CD14-positive monocyte (primary cell): ENCODE measurements at regions not wholly inside any gene's neighbourhood (a gene's known extent, or its start where the extent isn't known, plus 50 kb on each side); places are given as distances from the start of the nearest gene placed in this dataset.

ENCODE experiments used
- DNase-seq, 3 donors: peaks; one replicate each; pipeline ENCODE4 v3.0.0-alpha.2; 2011 to 2022
- H2AFZ ChIP-seq: 2 replicates; pipeline ENCODE4 v1.6.0; 2012; ENCODE audit warnings: mild to moderate bottlenecking, low read depth, low read length, inconsistent platforms; ENCODE audit not compliant: insufficient read depth, poor library complexity, severe bottlenecking
- H3K27ac ChIP-seq, 2 donors: 1 replicate in 1 of 2; 2 replicates in 1 of 2; pipeline ENCODE4 v1.5.1; 2012 to 2013; ENCODE audit warnings: low read length in 2 of 2, control low read depth in 1 of 2, inconsistent platforms in 1 of 2, low read depth in 1 of 2, mild to moderate bottlenecking in 1 of 2
- H3K27me3 ChIP-seq, 2 donors: one replicate each; pipeline versions ENCODE4 v1.6.0 to v1.6.1; 2011 to 2013; ENCODE audit warnings: low read length in 2 of 2; ENCODE audit not compliant: control insufficient read depth in 2 of 2, insufficient read depth in 2 of 2
- H3K36me3 ChIP-seq, 2 donors: replicated peaks in 1 of 2; 1 replicate in 1 of 2; 2 replicates in 1 of 2; pipeline versions ENCODE4 v1.5.1 to v1.6.1; 2012 to 2013; ENCODE audit warnings: low read length in 2 of 2, control low read depth in 1 of 2, inconsistent platforms in 1 of 2, mild to moderate bottlenecking in 1 of 2; ENCODE audit not compliant: insufficient read depth in 2 of 2, control insufficient read depth in 1 of 2
- H3K4me1 ChIP-seq, 2 donors: 1 replicate in 1 of 2; 2 replicates in 1 of 2; pipeline versions ENCODE4 v1.5.1 to v1.6.1; 2012 to 2013; ENCODE audit warnings: low read length in 2 of 2, control low read depth in 1 of 2, inconsistent platforms in 1 of 2, mild to moderate bottlenecking in 1 of 2, moderate library complexity in 1 of 2; ENCODE audit not compliant: insufficient read depth in 2 of 2, control insufficient read depth in 1 of 2
- H3K4me2 ChIP-seq: replicated peaks from 2 replicates; pipeline ENCODE3; 2012; ENCODE audit warnings: low read length, moderate library complexity, mild to moderate bottlenecking; ENCODE audit not compliant: poor library complexity, severe bottlenecking; ENCODE audit errors: extremely low read depth
- H3K4me3 ChIP-seq, 3 experiments: fragments of 200-600 bp in 1 of 3; sonication (generic) in 1 of 3; replicated peaks in 1 of 3; 1 replicate in 2 of 3; 2 replicates in 1 of 3; pipeline ENCODE4 v1.5.1; 2011 to 2013; ENCODE audit warnings: low read length in 3 of 3, mild to moderate bottlenecking in 3 of 3, control low read depth in 2 of 3, low read depth in 2 of 3, inconsistent platforms in 1 of 3, moderate library complexity in 1 of 3
- H3K79me2 ChIP-seq: 2 replicates; pipeline ENCODE4 v1.6.0; 2012; ENCODE audit warnings: mild to moderate bottlenecking, control low read depth, inconsistent platforms, low read length, moderate library complexity; ENCODE audit not compliant: insufficient read depth
- H3K9ac ChIP-seq: 2 replicates; pipeline ENCODE4 v1.6.0; 2017; ENCODE audit warnings: low read length, mild to moderate bottlenecking; ENCODE audit not compliant: insufficient read depth, poor library complexity, severe bottlenecking
- H3K9me3 ChIP-seq, 2 donors: replicated peaks in 1 of 2; 1 replicate in 1 of 2; 2 replicates in 1 of 2; pipeline versions ENCODE4 v1.5.1 to v1.6.1; 2012 to 2013; ENCODE audit warnings: low read length in 2 of 2, control low read depth in 1 of 2; ENCODE audit not compliant: control insufficient read depth in 1 of 2, insufficient read depth in 1 of 2
- H4K20me1 ChIP-seq: 2 replicates; pipeline ENCODE4 v1.6.0; 2012; ENCODE audit warnings: mild to moderate bottlenecking, low read length, control low read depth, moderate library complexity; ENCODE audit not compliant: insufficient read depth
- H3K27ac Mint-ChIP-seq, 7 donors: one replicate each; pipeline ENCODE4 v1.8.0; 2020; ENCODE audit warnings: mild to moderate bottlenecking in 7 of 7, mixed read lengths in 7 of 7, moderate library complexity in 6 of 7, inconsistent platforms in 2 of 7
- H3K27me3 Mint-ChIP-seq, 3 donors: one replicate each; pipeline ENCODE4 v1.8.0; 2021 to 2022; ENCODE audit warnings: low read depth in 3 of 3, mild to moderate bottlenecking in 3 of 3, mixed read lengths in 3 of 3, moderate library complexity in 3 of 3, inconsistent platforms in 1 of 3
- H3K36me3 Mint-ChIP-seq, 2 donors: one replicate each; pipeline ENCODE4 v1.8.0; 2020; ENCODE audit warnings: mixed read lengths in 2 of 2, inconsistent platforms in 1 of 2, mild to moderate bottlenecking in 1 of 2
- H3K4me1 Mint-ChIP-seq: one replicate; pipeline ENCODE4 v1.8.0; 2020; ENCODE audit warnings: mild to moderate bottlenecking, mixed read lengths
- H3K4me3 Mint-ChIP-seq, 2 donors: one replicate each; pipeline ENCODE4 v1.8.0; 2020; ENCODE audit warnings: mild to moderate bottlenecking in 2 of 2, mixed read lengths in 2 of 2, moderate library complexity in 1 of 2
- H3K9me3 Mint-ChIP-seq, 7 donors: one replicate each; pipeline ENCODE4 v1.8.0; 2020 to 2022; ENCODE audit warnings: mixed read lengths in 7 of 7, mild to moderate bottlenecking in 6 of 7, moderate library complexity in 6 of 7, inconsistent platforms in 2 of 7
- CTCF ChIP-seq: fragments of 200-600 bp; IDR thresholded peaks from one replicate; pipeline ENCODE4 v1.8.0; 2022; ENCODE audit warnings: antibody characterized with exemption, mild to moderate bottlenecking
- WGBS: methylation state at CpG from one replicate; pipeline ENCODE4 v1.1.5; 2013; ENCODE audit warnings: missing lambda C conversion rate; ENCODE audit not compliant: insufficient coverage; 5-methylcytosine and 5-hydroxymethylcytosine counted together
- intact Hi-C, 2 donors: fragments of 100-400 bp; cut with micrococcal nuclease; formaldehyde crosslinking; loops; one replicate each; pipeline versions ENCODE4 v1.15.0 to v1.15.1; 2023

- Mint-ChIP-seq H3K27ac (no peak overlapping the region), H3K36me3 (no peaks in the 10 kb centered on the region), H3K9me3 (peaks cover 0 to 14% (median 8%) of the 10 kb centered on the region in 7 donors), H3K27me3 (peaks cover 0 to 6% (median under 1%) of the 10 kb centered on the region in 3 donors), H3K4me1 (peaks cover 3% of the 10 kb centered on the region), H3K4me3 (no peak overlapping the region)
- no peaks in the 10 kb centered on the region for H3K27me3 ChIP-seq
- H2AFZ ChIP-seq = no peak overlapping the region
- no peak overlapping the region for H3K27ac ChIP-seq
- H3K4me2 ChIP-seq = no peak overlapping the region
- H3K9me3 ChIP-seq = no peaks in the 10 kb centered on the region
- H4K20me1 ChIP-seq = no peaks in the 10 kb centered on the region
- no peak for DNase-seq
- no peaks in the 10 kb centered on the region for H3K79me2 ChIP-seq
- no peak overlapping the region for H3K9ac ChIP-seq
- no peaks in the 10 kb centered on the region for H3K4me1 ChIP-seq
- no peak for TF ChIP-seq CTCF
- no peak overlapping the region for H3K4me3 ChIP-seq
- no peaks in the 10 kb centered on the region for H3K36me3 ChIP-seq
- intact Hi-C loops = no loop called here
These were observed 123.4 kb upstream of the ATP6AP2 start for GRCh38 chrX:40457406-40457805.

- H3K36me3 ChIP-seq = no peaks in the 10 kb centered on the region
- Mint-ChIP-seq H3K9me3 (peaks cover 0 to 13% (median 3%) of the 10 kb centered on the region in 7 donors), H3K27me3 (peaks cover 0 to 9% (median 7%) of the 10 kb centered on the region in 3 donors), H3K4me3 (no peak overlapping the region), H3K4me1 (peaks cover 6% of the 10 kb centered on the region), H3K27ac (no peak overlapping the region), H3K36me3 (no peaks in the 10 kb centered on the region)
- no peak overlapping the region for H3K4me3 ChIP-seq
- H2AFZ ChIP-seq = no peak overlapping the region
- WGBS = 100% methylated on average over 1 of the region's 6 CpGs
- no peaks in the 10 kb centered on the region for H3K4me1 ChIP-seq
- H3K9me3 ChIP-seq = no peaks in the 10 kb centered on the region
- H4K20me1 ChIP-seq = no peaks in the 10 kb centered on the region
- H3K27ac ChIP-seq = no peak overlapping the region
- no peaks in the 10 kb centered on the region for H3K79me2 ChIP-seq
- intact Hi-C loops = no loop called here
- no peak for DNase-seq
- H3K27me3 ChIP-seq = no peaks in the 10 kb centered on the region
- no peak overlapping the region for H3K4me2 ChIP-seq
- no peak overlapping the region for H3K9ac ChIP-seq
- TF ChIP-seq CTCF = no peak
These were observed 128.7 kb upstream of the ATP6AP2 start for GRCh38 chrX:40452031-40452430.
